Limb (tissue), 2 donors: ENCODE measurements at regions not wholly inside any gene's neighbourhood (a gene's known extent, or its start where the extent isn't known, plus 50 kb on each side); places are given as distances from the start of the nearest gene placed in this dataset.

Experiments used
- DNase-seq, 2 donors: peaks; one replicate each; pipeline ENCODE4 v3.0.0-alpha.2; 2016; ENCODE audit errors: extremely low spot score in 2 of 2

DNA sequence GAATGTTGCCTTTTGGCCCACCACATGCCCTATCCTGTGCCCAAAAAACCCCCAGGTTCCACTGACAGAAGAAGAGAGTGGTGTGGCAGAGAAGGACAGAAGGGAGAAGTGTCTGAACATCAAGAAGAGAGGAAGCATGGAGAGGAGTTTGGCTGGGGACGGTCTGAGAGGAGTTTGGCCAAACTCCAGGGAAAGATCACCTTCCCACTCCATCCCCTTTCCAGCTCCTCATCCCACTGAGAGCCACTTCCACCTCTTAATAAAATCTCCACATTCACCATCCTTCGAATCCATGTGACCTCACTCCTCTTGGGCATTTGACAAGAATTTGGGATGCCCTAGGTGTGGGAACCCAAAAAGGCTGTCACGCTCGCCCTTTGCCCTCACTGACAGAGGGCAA is 311.6 kb upstream of the GRM7 start:
- DNase-seq: no peak

DNA sequence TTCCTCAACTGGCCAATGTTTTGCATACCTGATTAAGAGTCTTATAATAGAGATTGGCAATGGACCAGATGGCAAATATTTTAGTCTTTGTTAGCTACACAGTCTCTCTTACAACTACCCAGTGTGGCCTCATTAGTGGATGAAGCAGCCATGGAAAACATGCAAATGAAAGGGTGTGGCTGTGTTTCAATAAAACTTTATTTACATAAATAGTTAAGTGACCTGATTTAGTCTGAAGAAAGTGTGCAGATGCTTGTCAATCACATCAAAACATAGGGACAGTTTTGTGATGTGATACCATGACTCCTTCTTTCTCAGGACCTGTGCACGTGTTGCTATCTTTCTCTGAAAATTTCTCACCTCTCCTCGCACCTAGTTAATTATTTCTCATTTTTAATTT is 309.8 kb upstream of the GRM7 start:
- DNase-seq: no peak

DNA sequence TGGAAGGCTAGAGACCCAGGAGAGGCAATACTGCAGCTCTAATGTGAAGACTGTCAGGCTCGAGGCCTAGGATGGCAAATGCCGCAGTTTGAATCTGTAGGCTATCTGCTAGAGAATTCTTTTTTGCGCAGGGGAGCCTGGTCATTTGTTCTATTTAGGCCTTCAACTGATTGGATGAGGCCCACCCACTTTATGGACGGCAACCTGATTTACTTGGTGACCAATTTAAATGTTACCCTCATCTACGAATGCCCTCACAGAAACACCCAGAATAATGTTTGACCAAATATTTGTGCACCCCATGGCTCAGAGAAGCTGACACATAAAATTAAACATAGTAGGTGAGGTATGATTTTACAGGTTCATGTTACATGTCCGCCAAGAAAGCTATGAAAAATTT is 300.7 kb upstream of the GRM7 start:
- DNase-seq: no peak

DNA sequence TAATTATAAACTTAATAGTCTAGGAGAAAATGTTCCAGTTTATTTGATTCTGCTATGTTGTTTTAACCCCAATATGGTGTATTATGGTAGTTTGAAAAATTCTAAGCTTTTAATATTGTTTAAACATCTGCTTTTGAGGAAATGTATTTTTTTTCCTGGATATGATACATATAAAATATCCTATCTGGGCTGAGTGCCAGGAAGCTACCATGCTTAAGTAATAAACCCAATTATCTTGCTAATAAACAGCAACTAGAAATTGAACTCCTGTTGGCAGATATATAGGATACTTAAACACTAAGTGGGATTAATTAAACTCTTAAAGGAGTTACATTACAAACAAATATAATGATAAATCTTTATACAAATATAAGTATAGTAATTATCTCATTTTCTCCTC is 293.7 kb upstream of the GRM7 start:
- no peak for DNase-seq

DNA sequence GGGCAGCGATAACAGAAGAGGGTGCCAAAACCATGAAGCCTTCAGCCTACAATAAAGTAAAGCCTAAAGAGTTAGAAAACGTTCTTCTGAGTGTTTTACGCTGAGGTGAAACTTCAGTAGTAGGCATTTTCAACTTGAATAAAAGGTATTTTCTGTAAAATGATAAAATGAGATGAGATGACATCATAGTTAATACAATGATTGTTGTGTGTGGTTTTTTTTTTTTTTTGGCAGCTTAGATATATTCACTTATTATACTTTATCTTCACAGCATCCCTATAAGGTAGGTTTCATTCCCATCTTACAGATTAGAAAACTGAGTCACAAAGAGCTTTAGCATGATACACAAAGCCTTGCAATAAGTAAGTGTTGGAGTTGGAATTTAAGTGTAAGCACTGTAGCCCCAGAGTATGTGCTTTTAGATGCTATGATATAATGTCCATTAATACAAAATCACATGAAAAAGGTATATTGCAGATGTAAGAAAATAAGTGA is 291.9 kb upstream of the GRM7 start:
- DNase-seq: no peak

DNA sequence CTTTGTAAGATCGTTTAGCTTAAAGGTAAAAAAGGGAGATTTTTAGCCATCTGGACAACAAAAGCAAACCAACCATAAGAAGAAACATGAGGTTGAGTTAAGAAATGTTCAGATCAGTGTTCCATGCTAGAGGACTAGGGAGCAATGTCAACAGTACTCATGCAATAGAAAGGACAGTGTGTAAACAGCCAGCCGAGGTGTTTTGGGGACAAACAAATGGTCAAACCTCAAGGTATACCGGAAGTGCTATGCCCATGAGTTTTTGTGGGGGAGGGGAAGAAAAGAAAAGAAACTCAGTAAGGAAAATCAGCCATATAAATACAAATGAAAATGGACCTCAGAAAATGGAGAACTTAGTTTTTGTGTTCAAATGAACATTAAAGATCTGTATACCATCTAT is 289.5 kb upstream of the GRM7 start:
- no peak for DNase-seq

DNA sequence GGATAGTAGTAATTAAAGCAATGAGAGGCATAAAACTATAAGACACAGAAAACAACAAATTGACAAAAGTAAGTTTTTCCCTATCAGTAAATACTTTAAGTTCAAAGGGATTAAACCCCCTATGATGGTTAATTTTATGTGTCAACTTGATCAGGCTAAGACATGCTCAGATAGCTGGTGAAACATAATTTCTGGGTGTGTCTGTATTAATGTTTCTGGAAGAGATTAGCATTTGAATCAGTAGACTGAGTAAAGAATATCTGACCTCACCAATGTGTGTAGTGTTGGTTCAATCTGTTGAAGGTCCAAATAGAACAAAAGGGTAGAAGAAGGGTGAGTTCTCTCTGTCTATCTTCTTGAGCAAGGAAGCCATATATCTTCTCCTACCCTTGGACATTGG is 283.3 kb upstream of the GRM7 start:
- no peak for DNase-seq

DNA sequence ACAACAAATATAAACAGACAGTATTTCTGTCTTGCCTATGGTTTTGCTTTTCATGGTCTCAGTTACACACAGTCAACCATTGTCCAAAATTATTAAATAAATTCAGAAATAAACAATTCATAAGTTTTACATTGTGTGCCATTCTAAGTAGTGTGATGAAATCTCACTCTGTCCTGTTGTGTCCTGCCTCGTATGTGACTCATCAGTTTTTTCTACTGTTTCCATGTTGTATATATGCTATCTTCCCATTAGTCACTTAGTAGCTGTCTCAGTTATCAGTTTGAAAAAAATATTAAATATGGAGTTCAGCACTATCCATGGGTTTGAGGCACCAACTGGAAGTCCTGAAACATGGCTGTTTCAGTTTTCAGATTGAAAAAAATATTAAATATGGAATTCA is 282.4 kb upstream of the GRM7 start:
- DNase-seq: no peak

DNA sequence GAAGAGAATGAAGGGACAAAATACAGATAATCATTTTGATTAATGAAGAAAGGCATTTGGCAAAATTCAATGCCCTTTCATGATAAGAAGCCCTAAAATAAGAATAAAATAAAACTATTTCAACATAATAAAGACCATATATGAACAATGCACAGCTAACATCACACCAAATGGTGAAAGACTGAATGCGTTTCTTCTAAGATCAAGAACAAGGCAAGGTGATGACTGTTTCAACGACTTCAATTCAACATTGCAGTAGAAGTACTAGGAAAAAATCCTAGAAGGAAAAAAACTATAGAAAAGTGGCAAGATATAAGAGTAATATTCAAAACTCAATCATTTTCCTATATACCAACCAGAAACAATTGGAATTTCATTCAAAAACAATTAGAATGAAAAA is 280.1 kb upstream of the GRM7 start:
- DNase-seq: no peak

DNA sequence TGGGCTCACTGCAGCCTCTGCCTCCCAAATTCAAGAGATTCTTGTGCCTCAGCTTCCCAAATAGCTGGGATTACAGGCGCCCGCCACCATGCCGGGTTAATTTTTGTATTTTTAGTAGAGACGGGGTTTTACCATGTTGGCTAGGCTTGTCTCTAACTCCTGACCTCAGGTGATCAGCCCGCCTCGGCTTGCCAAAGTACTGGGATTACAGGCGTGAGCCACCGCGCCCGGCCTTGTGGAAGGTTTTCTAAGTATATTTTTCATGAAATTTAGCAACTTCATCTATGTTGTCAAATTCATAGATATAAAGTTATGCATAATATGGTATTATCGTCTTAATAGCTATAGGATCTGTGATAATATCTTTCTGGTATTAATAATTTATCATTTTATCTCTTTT is 275.6 kb upstream of the GRM7 start:
- DNase-seq: no peak

DNA sequence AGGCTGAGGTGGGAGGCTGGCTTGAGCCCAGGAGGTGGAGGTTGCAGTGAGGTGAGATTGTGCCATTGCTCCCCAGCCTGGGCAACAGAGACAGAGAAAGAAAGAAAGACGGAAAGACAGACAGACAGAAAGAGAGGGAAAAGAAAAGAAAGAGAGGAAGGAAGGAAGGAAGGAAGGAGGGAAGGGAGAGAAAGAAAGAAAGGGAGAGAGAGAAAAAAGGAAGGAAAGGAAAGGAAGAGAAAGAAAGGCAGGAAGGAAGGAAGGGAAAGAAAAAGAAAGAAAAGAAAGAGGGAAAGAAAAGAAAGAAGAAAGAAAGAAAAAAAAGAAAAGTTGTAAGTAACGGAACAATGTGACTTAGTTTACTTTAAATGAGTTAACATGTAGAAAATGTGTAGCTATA is 260.7 kb upstream of the GRM7 start:
- no peak for DNase-seq

DNA sequence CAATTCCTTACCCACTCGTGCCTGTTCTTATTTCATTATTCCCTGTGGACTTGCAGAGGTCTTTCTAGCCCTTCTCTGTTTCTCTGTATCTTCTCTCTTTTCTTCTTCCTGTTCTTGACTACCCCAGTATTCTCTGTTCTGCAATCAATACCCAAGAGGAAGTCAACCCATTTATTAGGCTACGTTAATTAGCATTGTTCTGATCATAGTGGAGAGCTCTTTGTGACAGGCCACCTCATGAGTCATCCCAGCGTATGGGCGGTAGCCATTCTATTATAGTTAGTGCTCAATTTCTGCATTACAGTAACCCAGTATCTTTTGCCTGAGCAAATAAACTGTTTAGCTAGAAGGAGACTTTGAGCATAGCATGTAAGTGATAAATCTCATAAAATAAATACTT is 259.5 kb upstream of the GRM7 start:
- no peak for DNase-seq

DNA sequence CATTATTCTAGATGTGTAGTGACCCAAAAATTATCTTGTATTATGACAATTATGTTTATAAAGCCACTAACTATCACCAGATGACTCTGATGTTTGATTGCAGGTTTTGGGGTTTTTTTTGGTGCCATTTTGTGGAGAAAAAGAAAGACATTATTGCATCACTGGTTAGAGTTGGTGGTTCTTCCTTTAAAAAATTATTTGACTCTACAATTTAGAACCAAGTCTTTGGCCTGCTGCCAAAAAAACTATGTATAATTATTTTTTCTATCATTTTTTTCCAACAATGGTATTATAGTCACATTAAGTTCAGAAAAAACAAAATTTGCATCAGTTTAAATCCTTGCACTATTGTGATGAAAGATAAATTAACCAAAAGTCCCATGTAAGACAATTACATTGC is 258.6 kb upstream of the GRM7 start:
- DNase-seq: no peak

DNA sequence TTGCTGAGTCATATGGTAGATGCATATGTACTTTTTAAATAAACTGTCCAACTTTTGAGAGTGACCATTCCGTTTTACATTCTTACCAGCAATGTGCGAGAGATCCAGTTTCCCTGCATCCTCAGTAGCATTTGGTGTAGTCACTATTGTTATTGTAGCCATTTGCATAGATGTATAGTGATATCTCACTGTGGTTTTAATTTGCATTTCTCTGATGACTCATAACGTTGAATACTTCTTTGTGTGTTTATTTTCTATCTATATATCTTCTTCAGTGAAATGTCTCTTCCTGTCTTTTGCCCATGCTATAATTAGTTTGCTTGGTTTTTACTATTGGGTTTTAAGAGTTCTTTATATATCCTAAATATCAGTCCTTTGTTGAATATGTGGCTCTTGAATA is 255.7 kb upstream of the GRM7 start:
- DNase-seq: no peak

DNA sequence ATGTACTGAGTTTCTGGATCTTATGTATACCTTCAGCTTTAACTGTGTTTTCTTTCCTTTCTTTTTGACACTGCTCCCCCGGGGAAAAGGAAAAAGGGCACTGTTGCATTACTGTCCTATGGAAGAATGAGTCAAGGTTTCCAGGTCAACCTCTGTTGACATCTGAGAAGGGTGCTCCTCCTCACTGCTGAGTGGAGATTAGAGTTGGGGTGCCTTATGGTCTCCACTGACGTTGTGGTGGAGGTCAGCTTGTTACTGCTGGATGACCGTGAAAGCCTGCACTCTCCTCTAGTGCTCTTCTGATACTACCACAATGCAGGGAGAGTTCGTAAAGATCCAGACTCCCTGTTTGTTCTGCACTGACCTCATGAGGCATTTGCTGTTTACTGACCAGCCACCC is 252.1 kb upstream of the GRM7 start:
- DNase-seq: no peak

DNA sequence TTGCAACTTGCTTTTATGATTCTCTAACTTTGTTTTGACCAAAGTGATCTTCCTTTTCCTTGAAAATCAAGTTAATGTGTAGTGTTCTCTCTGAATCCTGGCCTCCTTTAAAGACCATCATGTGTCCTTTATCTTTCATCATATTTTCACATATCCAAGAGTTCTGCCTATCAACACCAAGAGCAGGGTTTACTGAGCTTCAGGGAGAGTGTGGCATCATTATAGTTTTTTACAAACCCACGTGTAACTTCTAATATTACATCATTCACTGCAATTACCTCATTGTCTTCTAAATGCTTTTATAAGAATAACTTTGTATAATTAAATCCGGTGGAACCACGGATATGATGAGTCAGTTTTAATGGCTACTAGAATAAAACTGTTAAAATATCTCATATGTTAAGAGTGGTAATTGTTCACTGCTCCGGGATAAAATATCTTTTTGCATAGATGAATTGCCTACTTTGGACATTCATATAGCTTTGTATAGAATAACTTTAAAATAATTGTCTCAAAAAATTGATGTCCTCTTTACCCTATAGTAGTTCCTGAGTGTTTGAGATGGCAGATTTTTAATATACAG is 248.8 kb upstream of the GRM7 start:
- no peak for DNase-seq

DNA sequence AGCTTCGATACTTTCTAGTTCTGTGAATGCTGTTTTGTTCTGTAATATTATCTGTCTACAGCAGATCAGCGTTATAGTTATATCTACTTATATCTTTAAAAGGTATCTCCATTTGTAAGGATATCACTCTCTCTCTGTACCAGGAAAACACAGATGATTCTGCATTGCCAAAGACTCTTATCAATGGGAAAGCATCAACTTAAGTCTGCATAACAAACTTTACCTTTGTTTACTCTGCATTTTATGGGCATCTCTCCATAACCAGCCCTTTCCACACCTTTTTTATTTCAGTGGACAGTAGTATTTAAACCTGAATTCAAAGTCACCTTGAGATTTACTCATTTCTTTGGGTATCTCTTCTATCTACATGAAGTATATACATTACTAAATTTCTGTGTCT is 238.7 kb upstream of the GRM7 start:
- DNase-seq: no peak

DNA sequence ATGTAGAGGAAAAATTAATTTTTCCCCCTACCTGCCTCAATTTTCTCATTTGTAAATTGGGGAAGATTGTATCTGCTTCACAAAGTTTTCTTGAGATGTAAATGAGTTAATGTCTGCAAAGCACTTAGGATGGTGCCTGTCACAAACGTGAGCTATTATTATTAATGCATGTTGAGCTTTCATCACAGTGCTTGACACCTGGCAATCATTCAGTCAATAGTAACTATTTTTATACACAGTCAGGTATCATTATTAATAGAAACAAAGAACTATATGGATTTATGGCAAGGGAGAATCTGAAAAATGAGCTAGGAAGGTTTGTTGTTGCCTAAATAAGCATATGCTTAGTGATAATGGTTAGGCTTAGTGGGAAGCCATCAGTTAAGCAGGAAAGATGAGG is 238.2 kb upstream of the GRM7 start:
- DNase-seq: no peak

DNA sequence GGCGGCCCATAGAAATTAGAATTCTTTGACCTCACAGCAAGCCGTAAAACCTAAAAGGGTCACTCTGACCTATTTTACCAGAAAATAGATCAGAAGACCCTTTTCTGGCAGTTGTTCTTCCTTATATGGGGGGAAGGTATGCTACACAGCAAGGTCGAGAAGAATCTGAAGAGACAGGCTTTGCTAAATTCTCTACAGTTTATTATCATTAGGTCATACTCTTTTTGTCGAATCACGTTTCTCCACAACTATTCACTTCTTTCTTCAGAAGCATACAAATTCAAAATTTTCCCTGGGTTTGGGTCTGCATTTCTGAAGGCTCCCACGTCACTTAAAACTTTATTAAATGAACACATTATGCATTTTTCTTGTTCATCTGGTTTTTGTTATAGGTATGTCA is 229.5 kb upstream of the GRM7 start:
- DNase-seq: no peak

DNA sequence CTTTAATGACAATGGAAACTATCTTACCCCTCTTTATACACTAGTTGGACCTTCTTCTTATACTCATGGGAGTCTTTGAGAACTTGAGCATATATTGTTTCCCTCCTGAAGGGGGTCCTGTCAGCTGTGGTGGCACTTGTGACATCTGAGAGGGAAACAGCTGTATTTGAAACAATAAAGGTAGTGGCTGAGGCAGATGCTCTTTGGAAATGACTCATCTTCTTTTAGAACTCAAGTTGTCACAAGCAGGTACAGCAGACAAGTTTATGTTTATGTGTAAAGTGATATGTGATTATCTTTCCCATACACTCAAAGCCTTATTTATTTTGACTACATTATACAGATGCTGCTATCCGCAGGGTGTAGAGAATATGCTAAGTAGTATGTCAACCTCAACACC is 220.0 kb upstream of the GRM7 start:
- no peak for DNase-seq

DNA sequence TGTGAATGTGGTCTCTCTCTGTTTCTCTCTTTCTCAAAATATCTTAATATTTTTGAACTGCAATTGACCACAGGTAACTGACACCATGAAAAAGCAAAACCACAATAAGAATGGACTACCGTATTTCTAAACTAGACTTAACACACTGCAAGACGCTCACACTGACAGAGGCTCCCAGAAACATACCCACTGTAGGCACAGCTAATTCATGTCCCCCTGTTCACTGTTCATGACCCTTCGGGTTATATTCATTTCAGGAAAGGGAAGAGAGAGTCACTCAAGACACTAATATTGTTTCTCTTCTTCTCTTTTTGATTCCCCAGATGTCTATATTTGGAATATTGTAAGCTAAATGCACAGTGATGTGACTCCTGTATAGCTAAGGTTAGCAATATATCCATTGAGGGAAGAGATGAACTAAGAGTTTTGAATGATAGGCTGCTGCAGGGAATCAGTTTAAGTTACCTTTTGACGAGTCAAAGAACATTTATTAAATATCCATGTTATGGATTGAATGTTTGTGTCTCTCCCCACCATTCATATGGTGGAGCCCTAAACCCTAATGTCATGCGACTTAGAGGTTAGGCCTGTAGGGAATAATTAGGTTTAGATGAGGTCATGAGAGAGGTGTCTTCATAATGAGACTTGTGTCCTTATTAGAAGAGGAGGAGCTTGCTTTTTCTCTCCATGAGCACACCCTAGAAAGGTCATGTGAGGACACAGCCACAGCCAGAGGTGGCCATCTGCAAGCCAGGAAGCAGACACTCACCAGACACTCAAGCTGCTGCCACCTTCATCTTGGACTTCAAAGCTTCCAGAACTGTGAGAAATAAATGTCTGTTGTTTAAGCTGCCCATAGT is 216.6 kb upstream of the GRM7 start:
- no peak for DNase-seq

DNA sequence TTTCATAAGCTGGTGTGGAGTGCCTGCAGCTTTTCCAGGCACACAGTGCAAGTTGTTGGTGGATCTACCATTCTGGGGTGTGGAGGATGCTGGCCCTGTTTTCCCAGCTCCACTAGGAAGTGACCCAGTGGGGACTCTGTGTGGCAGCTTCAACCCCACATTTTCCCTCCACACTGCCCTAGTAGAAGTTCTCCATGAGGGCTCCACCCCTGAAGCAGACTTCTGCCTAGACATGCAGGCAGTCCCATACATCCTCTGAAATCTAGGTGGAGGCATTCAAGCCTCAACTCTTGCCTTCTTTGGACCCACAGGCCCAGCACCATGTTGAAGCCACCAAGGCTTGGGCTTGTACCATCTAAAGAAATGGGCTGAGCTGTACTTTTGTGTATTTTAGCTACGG is 206.2 kb upstream of the GRM7 start:
- DNase-seq: no peak

DNA sequence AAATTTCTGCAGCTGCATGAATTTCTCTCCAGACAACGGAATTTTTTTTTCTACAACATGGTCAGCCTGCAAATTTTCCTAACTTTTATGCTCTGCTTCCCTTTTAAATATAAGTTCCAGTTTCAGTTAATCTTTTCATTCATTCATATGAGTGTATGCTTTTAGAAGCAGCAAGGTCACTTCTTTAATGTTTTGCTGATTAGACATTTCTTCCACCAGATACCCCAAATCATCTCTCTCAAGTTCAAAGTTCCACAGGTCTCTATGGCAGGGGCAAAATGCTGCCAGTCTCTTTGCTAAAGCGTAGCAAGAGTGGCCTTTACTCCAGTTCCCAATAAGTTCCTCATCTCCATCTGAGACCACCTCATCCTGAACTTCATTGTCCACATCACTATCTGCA is 205.6 kb upstream of the GRM7 start:
- DNase-seq: no peak
